ENCODE measurements at regions not wholly inside any gene's neighbourhood (a gene's known extent, or its start where the extent isn't known, plus 50 kb on each side); places are given as distances from the start of the nearest gene placed in this dataset.

- H2AK5ac ChIP-seq (ENCODE audit: low read depth, low read length) = no peak overlapping the region
Observed at GRCh38 chr1:79587229-79587628, 580.7 kb upstream of the ADGRL4 start.

More at GRCh38 chr1:79587229-79587628, 580.7 kb upstream of the ADGRL4 start:
- Histone ChIP-seq H3K79me1 (ENCODE audit: low read depth, low read length) (no peaks in the 10 kb centered on the region), H4K91ac (replicated peaks; ENCODE audit: insufficient read length, low read length) (no peak overlapping the region), H2BK15ac (ENCODE audit: low read length) (no peak overlapping the region), H3K36me3 (ENCODE audit: control insufficient read depth in 2 of 4, insufficient read depth in 4 of 4, low read length in 3 of 4) (peaks cover 0 to 6% (median 0%) of the 10 kb centered on the region in 4 experiments; a peak in 1 of 8 replicates), H2BK5ac (ENCODE audit: low read depth, low read length) (no peak overlapping the region), H2BK120ac (replicated peaks; ENCODE audit: low read depth, low read length) (no peak overlapping the region), H2BK20ac (ENCODE audit: low read length) (no peak overlapping the region), H4K5ac (ENCODE audit: insufficient read length, low read depth, low read length) (no peak overlapping the region), H2AFZ (ENCODE audit: low read length) (no peak overlapping the region), H3K14ac (ENCODE audit: insufficient read length) (no peak overlapping the region), H3K9ac (replicated peaks in 1 of 4; ENCODE audit: extremely low read depth in 1 of 4, low read depth in 3 of 4, low read length in 3 of 4) (no peak overlapping the region), H4K8ac (ENCODE audit: extremely low read depth, insufficient read depth, low read length) (no peak overlapping the region), H3K4me1 (replicated peaks in 1 of 4; ENCODE audit: control insufficient read depth in 3 of 4, insufficient read depth in 4 of 4, low read length in 3 of 4) (peaks cover 0 to 14% (median 5%) of the 10 kb centered on the region in 4 experiments; a peak in 4 of 7 replicates), H3K23me2 (ENCODE audit: low read depth, low read length) (no peaks in the 10 kb centered on the region), H3K4me3 (ENCODE audit: extremely low read depth in 1 of 4, insufficient read depth in 2 of 4, low read depth in 3 of 4, low read length in 4 of 4) (no peak overlapping the region), H3K56ac (replicated peaks; ENCODE audit: insufficient read length, low read depth, low read length) (no peak overlapping the region), H3K27ac (ENCODE audit: low read depth, low read length) (no peak overlapping the region), H3K23ac (ENCODE audit: insufficient read length) (no peak overlapping the region), H2BK12ac (ENCODE audit: low read depth, low read length) (no peak overlapping the region), H3K9me3 (ENCODE audit: insufficient read depth in 2 of 2, low read depth in 1 of 2, low read length in 1 of 2) (peaks cover 5 to 7% of the 10 kb centered on the region in 2 experiments; a peak in 3 of 4 replicates), H3K4ac (replicated peaks; ENCODE audit: insufficient read length, low read depth, low read length) (no peak overlapping the region), H3K4me2 (ENCODE audit: insufficient read depth in 1 of 2, low read depth in 2 of 2, low read length in 2 of 2) (no peak overlapping the region), H3K27me3 (replicated peaks in 1 of 4; ENCODE audit: control insufficient read depth in 3 of 4, extremely low read depth in 1 of 4, insufficient read depth in 3 of 4, low read length in 3 of 4) (no peaks in the 10 kb centered on the region), H4K20me1 (replicated peaks in 1 of 2; ENCODE audit: control insufficient read depth in 1 of 2, insufficient read depth in 2 of 2, low read length in 2 of 2) (no peaks in the 10 kb centered on the region), H3K18ac (ENCODE audit: extremely low read depth, low read length) (no peak overlapping the region), H3K79me2 (ENCODE audit: control insufficient read depth in 1 of 2, insufficient read depth in 2 of 2, low read length in 2 of 2) (no peaks in the 10 kb centered on the region)
- POLR2A ChIA-PET (ENCODE audit: partially characterized antibody) = no interaction called here
- no peak for FAIRE-seq
- TF ChIP-seq TAF1 (IDR thresholded peaks at IDR 0.05; ENCODE audit: low read depth, low read length) = no peak
- TF ChIP-seq NRF1 (IDR thresholded peaks at IDR 0.05; ENCODE audit: low read depth, low read length) = no peak
- TF ChIP-seq SIN3A (conservative IDR thresholded peaks at IDR 0.05 in 1 of 2, IDR thresholded peaks at IDR 0.05 in 1 of 2; ENCODE audit: low read depth in 1 of 2, low read length in 2 of 2) = no peak
- no peak for TF ChIP-seq GABPA (IDR thresholded peaks at IDR 0.05; ENCODE audit: borderline replicate concordance, insufficient read depth, low read length)
- no peak for TF ChIP-seq SP4 (IDR thresholded peaks at IDR 0.05; ENCODE audit: low read length)
- TF ChIP-seq CREB1 (IDR thresholded peaks at IDR 0.05) = no peak
- TF ChIP-seq BACH1 (IDR thresholded peaks at IDR 0.05; ENCODE audit: low read length) = no peak
- TF ChIP-seq CBX5 (IDR thresholded peaks at IDR 0.05; ENCODE audit: low read depth, low read length) = no peak
- TF ChIP-seq CTBP2 (IDR thresholded peaks at IDR 0.05; ENCODE audit: borderline replicate concordance, insufficient read depth, insufficient read length, low read length) = no peak
- no peak for TF ChIP-seq KDM4A (IDR thresholded peaks at IDR 0.05; ENCODE audit: low read depth, low read length, severe bottlenecking)
- no peak for TF ChIP-seq CTCF (IDR thresholded peaks at IDR 0.05; ENCODE audit: control extremely low read depth in 1 of 3, insufficient read depth in 1 of 3, low read depth in 1 of 3, low read length in 3 of 3)
- CTCF ChIA-PET (ENCODE audit: partially characterized antibody) = no interaction called here
- DNase-seq (ENCODE audit: low read depth in 1 of 2, low spot score in 2 of 2) = no peak

All from H1 (cell line).